ENCODE measurements at regions not wholly inside any gene's neighbourhood (a gene's known extent, or its start where the extent isn't known, plus 50 kb on each side); places are given as distances from the start of the nearest gene placed in this dataset.

- TF ChIP-seq POLR2A (IDR thresholded peaks at IDR 0.05) (no peak), CTCF (IDR thresholded peaks at IDR 0.05) (no peak)
These were observed 181.3 kb upstream of the SPAG17 start for GRCh38 chr1:118366286-118366685.

All from lower leg skin (tissue), 3 donors.